Smooth muscle cell (in vitro differentiated cells): ENCODE measurements at regions not wholly inside any gene's neighbourhood (a gene's known extent, or its start where the extent isn't known, plus 50 kb on each side); places are given as distances from the start of the nearest gene placed in this dataset.

Experiments used
- DNase-seq: peaks from one replicate; lab custom pipeline; 2025; ENCODE audit not compliant: unreplicated experiment; lab: John Stamatoyannopoulos, UW
- H2AFZ ChIP-seq: fragments of 200-600 bp; sonication (generic); 2 replicates; pipeline ENCODE4 v1.6.0; 2016; ENCODE audit warnings: antibody characterized with exemption, low read depth, mild to moderate bottlenecking
- H3F3A ChIP-seq: fragments of 200-600 bp; sonication (generic); 2 replicates; pipeline ENCODE4 v1.6.0; 2017; ENCODE audit warnings: antibody characterized with exemption, low read depth
- H3K27ac ChIP-seq: fragments of 200-600 bp; sonication (generic); 2 replicates; pipeline ENCODE4 v1.5.1; 2016; ENCODE audit warnings: low read depth, mild to moderate bottlenecking
- H3K27me3 ChIP-seq: fragments of 200-600 bp; sonication (generic); 2 replicates; pipeline ENCODE4 v1.6.1; 2016; ENCODE audit warnings: low read depth, mild to moderate bottlenecking
- H3K36me3 ChIP-seq: fragments of 200-600 bp; sonication (generic); 2 replicates; pipeline ENCODE4 v1.5.1; 2016; ENCODE audit warnings: low read depth
- H3K4me1 ChIP-seq: fragments of 200-600 bp; sonication (generic); 2 replicates; pipeline ENCODE4 v1.5.1; 2016; ENCODE audit warnings: low read depth
- H3K4me2 ChIP-seq: fragments of 200-600 bp; sonication (generic); 2 replicates; pipeline ENCODE4 v1.6.0; 2016; ENCODE audit warnings: mild to moderate bottlenecking
- H3K4me3 ChIP-seq: fragments of 200-600 bp; sonication (generic); 2 replicates; pipeline ENCODE4 v1.5.1; 2016; ENCODE audit warnings: mild to moderate bottlenecking
- H3K79me2 ChIP-seq: fragments of 200-600 bp; sonication (generic); 2 replicates; pipeline ENCODE4 v1.6.0; 2016; ENCODE audit warnings: low read depth, mild to moderate bottlenecking
- H3K9ac ChIP-seq: fragments of 200-600 bp; sonication (generic); 2 replicates; pipeline ENCODE4 v1.6.0; 2016; ENCODE audit warnings: low read depth
- H3K9me3 ChIP-seq: fragments of 200-600 bp; sonication (generic); replicated peaks from 2 replicates; pipeline ENCODE4 v1.5.1; 2016; ENCODE audit warnings: low read depth
- H4K20me1 ChIP-seq: fragments of 200-600 bp; sonication (generic); 2 replicates; pipeline ENCODE4 v1.6.0; 2016; ENCODE audit warnings: low read depth
- WGBS: methylation state at CpG from one replicate; pipeline ENCODE4 v1.1.7; 2016; ENCODE audit warnings: low lambda C conversion rate; 5-methylcytosine and 5-hydroxymethylcytosine counted together
- TF ChIP-seq, protein P1 (sequence below): fragments of 200-600 bp; sonication (generic); IDR thresholded peaks from 2 replicates; pipeline ENCODE4 v1.5.1; 2017; ENCODE audit warnings: borderline replicate concordance, mild to moderate bottlenecking, antibody characterized with exemption; ENCODE audit not compliant: insufficient read depth, poor library complexity, severe bottlenecking

DNA sequence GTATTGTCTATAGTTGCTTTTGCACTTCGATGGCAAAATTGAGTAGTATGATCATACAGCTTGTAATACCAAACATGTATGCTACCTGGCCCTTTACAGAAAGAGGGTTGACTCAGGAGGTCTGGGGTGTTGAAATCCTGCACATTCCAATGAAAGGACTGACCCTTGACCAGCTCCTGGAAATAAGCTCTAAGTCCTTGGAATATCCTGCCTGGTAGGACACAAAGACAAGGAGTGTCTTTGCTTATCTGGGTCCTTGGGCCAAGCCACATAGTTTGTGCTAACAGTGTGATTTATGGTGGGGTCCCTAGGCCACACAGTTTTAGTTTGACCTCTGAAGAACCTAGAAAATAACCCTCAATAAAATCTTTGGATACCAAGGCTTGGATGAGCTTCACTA lies 89.3 kb upstream of the FTMT start:
- TF ChIP-seq, protein P1, sequence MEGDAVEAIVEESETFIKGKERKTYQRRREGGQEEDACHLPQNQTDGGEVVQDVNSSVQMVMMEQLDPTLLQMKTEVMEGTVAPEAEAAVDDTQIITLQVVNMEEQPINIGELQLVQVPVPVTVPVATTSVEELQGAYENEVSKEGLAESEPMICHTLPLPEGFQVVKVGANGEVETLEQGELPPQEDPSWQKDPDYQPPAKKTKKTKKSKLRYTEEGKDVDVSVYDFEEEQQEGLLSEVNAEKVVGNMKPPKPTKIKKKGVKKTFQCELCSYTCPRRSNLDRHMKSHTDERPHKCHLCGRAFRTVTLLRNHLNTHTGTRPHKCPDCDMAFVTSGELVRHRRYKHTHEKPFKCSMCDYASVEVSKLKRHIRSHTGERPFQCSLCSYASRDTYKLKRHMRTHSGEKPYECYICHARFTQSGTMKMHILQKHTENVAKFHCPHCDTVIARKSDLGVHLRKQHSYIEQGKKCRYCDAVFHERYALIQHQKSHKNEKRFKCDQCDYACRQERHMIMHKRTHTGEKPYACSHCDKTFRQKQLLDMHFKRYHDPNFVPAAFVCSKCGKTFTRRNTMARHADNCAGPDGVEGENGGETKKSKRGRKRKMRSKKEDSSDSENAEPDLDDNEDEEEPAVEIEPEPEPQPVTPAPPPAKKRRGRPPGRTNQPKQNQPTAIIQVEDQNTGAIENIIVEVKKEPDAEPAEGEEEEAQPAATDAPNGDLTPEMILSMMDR: no peak
- H2AFZ ChIP-seq: no peak overlapping the region
- H3F3A ChIP-seq: no peaks in the 10 kb centered on the region
- H3K4me3 ChIP-seq: no peak overlapping the region
- H4K20me1 ChIP-seq: no peaks in the 10 kb centered on the region
- H3K9ac ChIP-seq: no peak overlapping the region
- no peaks in the 10 kb centered on the region for H3K9me3 ChIP-seq
- no peak for DNase-seq
- peaks cover 7% of the 10 kb centered on the region for H3K4me1 ChIP-seq
- H3K79me2 ChIP-seq: no peaks in the 10 kb centered on the region
- 100% methylated on average over 1 of the region's 1 CpG for WGBS
- H3K27me3 ChIP-seq: no peaks in the 10 kb centered on the region
- H3K36me3 ChIP-seq: no peaks in the 10 kb centered on the region
- H3K4me2 ChIP-seq: no peak overlapping the region
- no peak overlapping the region for H3K27ac ChIP-seq

DNA sequence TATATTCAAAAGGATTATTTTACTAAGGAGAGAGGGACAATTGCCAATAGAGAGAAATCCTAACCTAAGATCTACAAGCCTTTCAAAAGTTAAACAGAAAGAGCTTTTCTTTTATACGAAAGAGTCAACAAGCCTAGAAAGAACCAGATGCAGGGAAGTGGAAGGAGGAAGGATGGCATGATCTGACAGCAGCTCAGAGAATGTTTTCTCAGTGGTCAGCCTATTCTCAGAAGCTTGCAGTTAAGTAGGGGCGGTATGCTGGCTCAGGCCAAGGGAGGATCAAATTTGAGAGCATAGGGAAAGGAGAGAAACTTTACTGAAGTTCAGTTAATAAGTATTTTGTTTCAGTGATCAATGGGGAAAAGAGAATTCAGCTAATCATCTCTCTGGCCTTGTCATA lies 88.0 kb upstream of the FTMT start:
- no peak overlapping the region for H3K9ac ChIP-seq
- no peaks in the 10 kb centered on the region for H3K36me3 ChIP-seq
- peaks cover 7% of the 10 kb centered on the region for H3K4me1 ChIP-seq
- H3K27me3 ChIP-seq: no peaks in the 10 kb centered on the region
- H2AFZ ChIP-seq: peak overlapping the region; percentile 5
- TF ChIP-seq, protein P1: no peak
- WGBS: 75% methylated on average over 2 of the region's 2 CpGs
- H3K4me3 ChIP-seq: no peak overlapping the region
- no peaks in the 10 kb centered on the region for H3K79me2 ChIP-seq
- no peak for DNase-seq
- no peak overlapping the region for H3K27ac ChIP-seq
- H3F3A ChIP-seq: no peaks in the 10 kb centered on the region
- H4K20me1 ChIP-seq: no peaks in the 10 kb centered on the region
- H3K9me3 ChIP-seq: no peaks in the 10 kb centered on the region
- H3K4me2 ChIP-seq: no peak overlapping the region

DNA sequence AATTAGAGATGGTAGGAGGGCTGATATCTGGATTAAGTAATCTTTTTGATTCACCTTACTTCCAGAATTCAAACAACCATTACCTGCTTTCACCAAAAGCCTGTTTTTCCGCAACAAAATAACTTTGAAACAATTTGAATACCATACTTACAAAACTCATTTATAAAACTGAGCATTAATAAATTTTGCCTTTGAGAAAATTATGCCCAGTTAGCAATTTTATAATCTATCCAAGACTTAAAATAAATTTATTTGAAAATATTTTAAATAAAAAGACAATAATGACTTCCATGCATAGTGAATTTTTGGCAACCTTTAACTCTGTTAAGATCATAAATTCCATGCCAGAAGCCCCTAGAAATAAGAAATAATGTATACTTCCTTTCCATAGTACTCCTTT lies 71.3 kb upstream of the FTMT start:
- 97% methylated on average over 1 of the region's 1 CpG for WGBS
- Histone ChIP-seq H3K4me3 (no peak overlapping the region), H3K27ac (no peak overlapping the region), H3K79me2 (no peaks in the 10 kb centered on the region), H2AFZ (no peak overlapping the region), H3K9ac (no peak overlapping the region), H3F3A (no peaks in the 10 kb centered on the region), H3K4me1 (no peaks in the 10 kb centered on the region), H3K27me3 (no peaks in the 10 kb centered on the region), H3K4me2 (no peak overlapping the region), H3K36me3 (no peaks in the 10 kb centered on the region), H3K9me3 (no peaks in the 10 kb centered on the region), H4K20me1 (no peaks in the 10 kb centered on the region)
- DNase-seq: no peak
- TF ChIP-seq, protein P1: no peak

DNA sequence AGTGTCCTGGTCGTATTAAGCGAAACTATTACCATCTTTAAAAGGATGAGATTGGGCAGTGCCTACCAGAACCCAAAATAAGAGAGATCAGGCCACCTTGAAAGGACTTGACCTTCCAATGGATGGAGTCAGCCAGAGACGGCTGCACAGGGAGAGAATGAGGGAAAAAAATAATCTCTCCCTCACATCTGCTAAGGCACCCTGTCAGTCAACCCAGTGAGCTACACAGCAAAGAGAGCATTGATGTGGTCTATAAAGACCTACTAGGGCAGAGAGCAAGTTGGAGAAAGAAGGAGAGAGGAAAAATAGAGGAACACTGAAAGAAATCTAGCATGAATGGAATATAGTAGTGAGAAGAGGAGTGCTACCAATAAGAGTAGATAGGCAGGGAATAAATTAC lies 68.0 kb upstream of the FTMT start:
- WGBS: 86% methylated on average over 3 of the region's 3 CpGs
- Histone ChIP-seq H3K4me3 (no peak overlapping the region), H4K20me1 (no peaks in the 10 kb centered on the region), H3K4me2 (no peak overlapping the region), H3F3A (no peaks in the 10 kb centered on the region), H3K79me2 (no peaks in the 10 kb centered on the region), H3K9ac (no peak overlapping the region), H3K9me3 (no peaks in the 10 kb centered on the region), H3K27ac (no peak overlapping the region), H3K4me1 (no peaks in the 10 kb centered on the region), H3K27me3 (no peaks in the 10 kb centered on the region), H3K36me3 (no peaks in the 10 kb centered on the region), H2AFZ (no peak overlapping the region)
- DNase-seq: no peak
- TF ChIP-seq, protein P1: no peak
